Mesenchymal stem cell (in vitro differentiated cells and primary cell): ENCODE measurements at regions not wholly inside any gene's neighbourhood (a gene's known extent, or its start where the extent isn't known, plus 50 kb on each side); places are given as distances from the start of the nearest gene placed in this dataset.

Experiments used
- DNase-seq: peaks from one replicate; pipeline ENCODE4 v3.0.0-alpha.2; 2013
- H2AFZ ChIP-seq: one replicate; pipeline ENCODE4 v1.6.1; 2013; ENCODE audit warnings: low read depth, mild to moderate bottlenecking, control low read depth, inconsistent platforms, low read length, moderate library complexity
- H2AK5ac ChIP-seq: 2 replicates; pipeline ENCODE4 v1.6.1; 2013; ENCODE audit warnings: low read length, moderate library complexity, mild to moderate bottlenecking, inconsistent platforms; ENCODE audit not compliant: severe bottlenecking
- H2BK120ac ChIP-seq: one replicate; pipeline ENCODE4 v1.6.1; 2013; ENCODE audit warnings: low read depth, mild to moderate bottlenecking, inconsistent platforms, low read length, moderate library complexity
- H2BK12ac ChIP-seq, 2 experiments: one replicate each; pipeline ENCODE4 v1.6.1; 2013; ENCODE audit warnings: inconsistent platforms in 2 of 2, low read length in 2 of 2, mild to moderate bottlenecking in 2 of 2, moderate library complexity in 2 of 2, control low read depth in 1 of 2
- H2BK15ac ChIP-seq: one replicate; pipeline ENCODE4 v1.6.1; 2013; ENCODE audit warnings: mild to moderate bottlenecking, low read depth, inconsistent platforms; ENCODE audit not compliant: poor library complexity, severe bottlenecking
- H2BK5ac ChIP-seq: 2 replicates; pipeline ENCODE4 v1.6.1; 2013; ENCODE audit warnings: low read depth, mild to moderate bottlenecking, low read length, control low read depth, inconsistent platforms; ENCODE audit not compliant: poor library complexity, severe bottlenecking
- H3K14ac ChIP-seq, 2 experiments: one replicate each; pipeline ENCODE4 v1.6.1; 2013; ENCODE audit warnings: inconsistent platforms in 2 of 2, low read length in 2 of 2, control low read depth in 1 of 2, mild to moderate bottlenecking in 1 of 2, moderate library complexity in 1 of 2
- H3K18ac ChIP-seq, 2 experiments: one replicate each; pipeline ENCODE4 v1.6.1; 2013; ENCODE audit warnings: inconsistent platforms in 2 of 2, low read length in 2 of 2, control low read depth in 1 of 2, low read depth in 1 of 2, mild to moderate bottlenecking in 1 of 2
- H3K23ac ChIP-seq, 2 experiments: one replicate each; pipeline ENCODE4 v1.6.1; 2013; ENCODE audit warnings: inconsistent platforms in 2 of 2, low read length in 2 of 2, mild to moderate bottlenecking in 2 of 2, moderate library complexity in 2 of 2, control low read depth in 1 of 2
- H3K27ac ChIP-seq: 2 replicates; pipeline ENCODE4 v1.5.1; 2013; ENCODE audit warnings: mild to moderate bottlenecking, moderate library complexity, low read length, control low read depth, inconsistent platforms; ENCODE audit not compliant: poor library complexity, severe bottlenecking
- H3K27me3 ChIP-seq, 2 experiments: 2 replicates each; pipeline versions ENCODE4 v1.6.1 to v1.7.0; 2013; ENCODE audit warnings: low read length in 2 of 2, mild to moderate bottlenecking in 2 of 2, moderate library complexity in 2 of 2, control low read depth in 1 of 2, inconsistent platforms in 1 of 2; ENCODE audit not compliant: control insufficient read depth in 1 of 2, insufficient read depth in 1 of 2
- H3K36me3 ChIP-seq, 2 experiments: 2 replicates each; pipeline versions ENCODE4 v1.6.1 to v1.7.0; 2013; ENCODE audit warnings: low read length in 2 of 2, control low read depth in 1 of 2, inconsistent platforms in 1 of 2, low read depth in 1 of 2, mild to moderate bottlenecking in 1 of 2; ENCODE audit not compliant: insufficient read depth in 2 of 2, control insufficient read depth in 1 of 2
- H3K4ac ChIP-seq, 2 experiments: one replicate each; pipeline ENCODE4 v1.6.1; 2013; ENCODE audit warnings: inconsistent platforms in 2 of 2, low read length in 2 of 2, mild to moderate bottlenecking in 2 of 2, moderate library complexity in 2 of 2, control low read depth in 1 of 2, low read depth in 1 of 2
- H3K4me1 ChIP-seq: 2 replicates; pipeline ENCODE4 v1.6.1; 2013; ENCODE audit warnings: low read depth, low read length, control low read depth; ENCODE audit not compliant: control insufficient read depth, insufficient read depth
- H3K4me2 ChIP-seq: 2 replicates; pipeline ENCODE4 v1.6.1; 2013; ENCODE audit warnings: low read length, mild to moderate bottlenecking, inconsistent platforms; ENCODE audit not compliant: poor library complexity, severe bottlenecking
- H3K4me3 ChIP-seq, 2 experiments: 2 replicates each; pipeline versions ENCODE4 v1.5.1 to v1.7.0; 2013; ENCODE audit warnings: low read length in 2 of 2, mild to moderate bottlenecking in 2 of 2, control low read depth in 1 of 2, low read depth in 1 of 2; ENCODE audit not compliant: insufficient read depth in 1 of 2
- H3K79me1 ChIP-seq: replicated peaks from 2 replicates; pipeline ENCODE4 v1.6.1; 2013; ENCODE audit warnings: mild to moderate bottlenecking, control low read depth, low read length, inconsistent platforms; ENCODE audit not compliant: poor library complexity, severe bottlenecking
- H3K9ac ChIP-seq: 2 replicates; pipeline ENCODE4 v1.7.0; 2013; ENCODE audit warnings: mild to moderate bottlenecking, low read length, moderate library complexity
- H3K9me3 ChIP-seq: 2 replicates; pipeline ENCODE4 v1.7.0; 2013; ENCODE audit warnings: mild to moderate bottlenecking, low read length; ENCODE audit not compliant: control insufficient read depth
- H4K8ac ChIP-seq: one replicate; pipeline ENCODE4 v1.6.1; 2013; ENCODE audit warnings: inconsistent platforms, mild to moderate bottlenecking, low read length, moderate library complexity
- H4K91ac ChIP-seq: one replicate; pipeline ENCODE4 v1.6.1; 2013; ENCODE audit warnings: mild to moderate bottlenecking, low read length, inconsistent platforms
- WGBS: methylation state at CpG from one replicate; pipeline ENCODE4 v1.1.7; 2013; ENCODE audit warnings: mixed read lengths; 5-methylcytosine and 5-hydroxymethylcytosine counted together

DNA sequence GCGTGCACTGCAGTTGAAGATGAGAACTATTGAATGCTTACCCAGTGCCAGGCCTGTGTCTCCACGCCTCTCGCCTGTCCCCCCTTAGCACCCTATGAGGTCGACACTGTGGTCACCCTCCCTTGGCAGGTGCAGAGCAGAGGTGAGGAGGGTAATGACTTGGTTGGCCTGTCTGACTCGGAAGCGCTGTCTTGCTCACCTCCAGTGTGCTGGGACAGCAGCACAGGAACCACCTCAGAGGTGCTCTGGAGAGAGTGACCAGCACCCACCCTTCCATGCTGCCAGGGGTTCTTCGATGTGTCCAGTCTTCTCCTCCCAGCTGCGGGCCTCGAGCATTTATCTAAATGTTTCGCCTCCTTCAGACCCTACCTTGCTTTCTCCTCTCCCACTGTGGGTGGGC lies 178.3 kb upstream of the IRX2 start:
- 86% methylated on average over 10 of the region's 10 CpGs for WGBS
- Histone ChIP-seq H2BK5ac (no peak overlapping the region), H3K27ac (no peak overlapping the region), H3K4ac (no peak overlapping the region), H2AFZ (no peak overlapping the region), H3K27me3 (no peaks in the 10 kb centered on the region), H3K4me1 (no peaks in the 10 kb centered on the region), H3K9ac (no peak overlapping the region), H3K23ac (no peak overlapping the region), H4K91ac (no peak overlapping the region), H3K79me1 (no peaks in the 10 kb centered on the region), H2BK15ac (no peak overlapping the region), H3K4me3 (peak overlapping the region in 1 of 2 experiments; percentile 27), H3K14ac (no peak overlapping the region), H2BK120ac (no peak overlapping the region), H3K18ac (no peak overlapping the region), H4K8ac (no peak overlapping the region), H2BK12ac (no peak overlapping the region), H2AK5ac (no peak overlapping the region), H3K9me3 (peaks cover 7% of the 10 kb centered on the region), H3K4me2 (no peak overlapping the region), H3K36me3 (no peaks in the 10 kb centered on the region)
- DNase-seq: no peak

- peaks cover 9% of the 10 kb centered on the region for H3K9me3 ChIP-seq
- no peaks in the 10 kb centered on the region for H3K4me1 ChIP-seq
- no peaks in the 10 kb centered on the region for H3K36me3 ChIP-seq
- H3K14ac ChIP-seq: no peak overlapping the region
- 88% methylated on average over 9 of the region's 9 CpGs for WGBS
- H3K18ac ChIP-seq: no peak overlapping the region
- H3K23ac ChIP-seq: no peak overlapping the region
- no peak overlapping the region for H2BK12ac ChIP-seq
- no peak for DNase-seq
- no peak overlapping the region for H2BK15ac ChIP-seq
- no peak overlapping the region for H4K91ac ChIP-seq
- H3K4me3 ChIP-seq: no peak overlapping the region
- no peaks in the 10 kb centered on the region for H3K27me3 ChIP-seq
- no peak overlapping the region for H3K9ac ChIP-seq
- H2BK120ac ChIP-seq: no peak overlapping the region
- H3K4ac ChIP-seq: no peak overlapping the region
- no peak overlapping the region for H2AFZ ChIP-seq
- no peak overlapping the region for H2AK5ac ChIP-seq
- no peak overlapping the region for H4K8ac ChIP-seq
- no peak overlapping the region for H2BK5ac ChIP-seq
- no peak overlapping the region for H3K4me2 ChIP-seq
- H3K79me1 ChIP-seq: no peaks in the 10 kb centered on the region
- no peak overlapping the region for H3K27ac ChIP-seq
These were observed 170.2 kb upstream of the IRX2 start for GRCh38 chr5:2921651-2922050.

DNA sequence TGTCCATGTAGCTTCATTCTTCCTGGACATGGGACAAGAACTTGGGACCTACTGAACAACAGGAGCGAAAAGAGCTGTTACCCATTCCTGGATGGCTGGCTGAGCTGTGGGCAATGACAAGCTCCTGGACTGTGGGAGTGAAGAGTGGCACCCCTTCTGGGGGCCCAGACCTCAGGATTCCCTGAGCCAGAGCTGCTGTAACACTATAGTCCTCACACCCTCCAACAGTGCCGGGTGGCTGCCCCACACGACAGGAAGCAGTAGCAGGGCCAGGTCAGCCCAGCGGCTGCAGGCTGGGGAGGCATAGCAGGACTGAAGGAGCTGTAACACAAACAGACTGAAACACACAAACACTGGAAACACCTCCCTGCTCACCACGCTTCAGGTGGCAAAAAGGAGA lies 169.7 kb upstream of the IRX2 start:
- peaks cover 9% of the 10 kb centered on the region for H3K9me3 ChIP-seq
- no peak overlapping the region for H2AK5ac ChIP-seq
- no peaks in the 10 kb centered on the region for H3K4me1 ChIP-seq
- H3K27me3 ChIP-seq: no peaks in the 10 kb centered on the region
- no peaks in the 10 kb centered on the region for H3K79me1 ChIP-seq
- H4K8ac ChIP-seq: no peak overlapping the region
- no peak overlapping the region for H2BK15ac ChIP-seq
- no peak for DNase-seq
- H3K4me3 ChIP-seq: no peak overlapping the region
- H3K36me3 ChIP-seq: no peaks in the 10 kb centered on the region
- H4K91ac ChIP-seq: no peak overlapping the region
- H2BK5ac ChIP-seq: no peak overlapping the region
- 79% methylated on average over 5 of the region's 5 CpGs for WGBS
- H3K4ac ChIP-seq: no peak overlapping the region
- no peak overlapping the region for H3K9ac ChIP-seq
- no peak overlapping the region for H2BK12ac ChIP-seq
- H3K27ac ChIP-seq: no peak overlapping the region
- H2BK120ac ChIP-seq: no peak overlapping the region
- no peak overlapping the region for H2AFZ ChIP-seq
- H3K23ac ChIP-seq: no peak overlapping the region
- no peak overlapping the region for H3K4me2 ChIP-seq
- no peak overlapping the region for H3K14ac ChIP-seq
- no peak overlapping the region for H3K18ac ChIP-seq

- Histone ChIP-seq H3K9me3 (peaks cover 12% of the 10 kb centered on the region), H3K4me3 (no peak overlapping the region), H3K27me3 (no peaks in the 10 kb centered on the region), H3K36me3 (no peaks in the 10 kb centered on the region), H3K27ac (no peak overlapping the region), H3K9ac (no peak overlapping the region), H3K18ac (no peak overlapping the region), H3K4me1 (no peaks in the 10 kb centered on the region), H2BK12ac (no peak overlapping the region), H2BK120ac (no peak overlapping the region), H2AFZ (no peak overlapping the region), H2BK15ac (no peak overlapping the region), H2BK5ac (no peak overlapping the region), H2AK5ac (no peak overlapping the region), H4K8ac (no peak overlapping the region), H3K4me2 (no peak overlapping the region), H4K91ac (no peak overlapping the region), H3K79me1 (no peaks in the 10 kb centered on the region), H3K14ac (no peak overlapping the region), H3K4ac (no peak overlapping the region), H3K23ac (no peak overlapping the region)
- no peak for DNase-seq
- WGBS: 69% methylated on average over 5 of the region's 5 CpGs
These were observed 168.8 kb upstream of the IRX2 start for GRCh38 chr5:2920312-2920711.
